NCI-H187 (cell line): ENCODE measurements at regions not wholly inside any gene's neighbourhood (a gene's known extent, or its start where the extent isn't known, plus 50 kb on each side); places are given as distances from the start of the nearest gene placed in this dataset.
"Not testable (repeated sequence)": the region's sequence is repeated elsewhere in the genome, so short reads cannot be mapped to it uniquely, and the experiment has no call there.

Experiments used
- DNase-seq, 2 experiments: peaks; one replicate each; lab custom pipeline; 2025; lab: John Stamatoyannopoulos, UW

- DNase-seq = no peak
Observed at GRCh38 chr5:89346573-89346972, 463.6 kb upstream of the MEF2C start.

GRCh38 chr5:89343666-89344065 is 460.7 kb upstream of the MEF2C start:
- DNase-seq = peak in 1 of 2 experiments; percentile 7

GRCh38 chr5:89342106-89342876 is 459.3 kb upstream of the MEF2C start:
- no peak for DNase-seq

- DNase-seq = no peak
Observed at GRCh38 chr5:89338935-89339334, 456.0 kb upstream of the MEF2C start.

GRCh38 chr5:89336111-89336510 is 453.1 kb upstream of the MEF2C start:
- DNase-seq = no peak

- no peak for DNase-seq
Observed at GRCh38 chr5:89330140-89330539, 447.2 kb upstream of the MEF2C start.

GRCh38 chr5:89327608-89328007 is 444.6 kb upstream of the MEF2C start:
- no peak for DNase-seq

- DNase-seq = no peak
Observed at GRCh38 chr5:89324990-89325389, 442.0 kb upstream of the MEF2C start.

- DNase-seq = no peak
Observed at GRCh38 chr5:89320421-89321277, 437.7 kb upstream of the MEF2C start.

- DNase-seq = not testable (repeated sequence)
Observed at GRCh38 chr5:89317838-89318237, 434.9 kb upstream of the MEF2C start.

- DNase-seq = no peak
Observed at GRCh38 chr5:89315286-89316100, 432.5 kb upstream of the MEF2C start.

GRCh38 chr5:89313804-89314588 is 431.0 kb upstream of the MEF2C start:
- no peak for DNase-seq

- no peak for DNase-seq
Observed at GRCh38 chr5:89313044-89313443, 430.1 kb upstream of the MEF2C start.

- DNase-seq = no peak
Observed at GRCh38 chr5:89309268-89309667, 426.3 kb upstream of the MEF2C start.

GRCh38 chr5:89308606-89309040 is 425.6 kb upstream of the MEF2C start:
- no peak for DNase-seq

- DNase-seq = no peak
Observed at GRCh38 chr5:89307972-89308371, 425.0 kb upstream of the MEF2C start.

- not testable (repeated sequence) for DNase-seq
Observed at GRCh38 chr5:89307141-89307540, 424.2 kb upstream of the MEF2C start.

GRCh38 chr5:89303033-89303480 is 420.1 kb upstream of the MEF2C start:
- no peak for DNase-seq

- no peak for DNase-seq
Observed at GRCh38 chr5:89302102-89302891, 419.3 kb upstream of the MEF2C start.

GRCh38 chr5:89301321-89302025 is 418.5 kb upstream of the MEF2C start:
- DNase-seq = no peak
